Fibroblast of skin of scalp (primary cell): ENCODE measurements at regions not wholly inside any gene's neighbourhood (a gene's known extent, or its start where the extent isn't known, plus 50 kb on each side); places are given as distances from the start of the nearest gene placed in this dataset.
"Not testable (repeated sequence)": the region's sequence is repeated elsewhere in the genome, so short reads cannot be mapped to it uniquely, and the experiment has no call there.

Source experiments
- DNase-seq: peaks from one replicate; pipeline ENCODE4 v3.0.0-alpha.2; 2013

DNA sequence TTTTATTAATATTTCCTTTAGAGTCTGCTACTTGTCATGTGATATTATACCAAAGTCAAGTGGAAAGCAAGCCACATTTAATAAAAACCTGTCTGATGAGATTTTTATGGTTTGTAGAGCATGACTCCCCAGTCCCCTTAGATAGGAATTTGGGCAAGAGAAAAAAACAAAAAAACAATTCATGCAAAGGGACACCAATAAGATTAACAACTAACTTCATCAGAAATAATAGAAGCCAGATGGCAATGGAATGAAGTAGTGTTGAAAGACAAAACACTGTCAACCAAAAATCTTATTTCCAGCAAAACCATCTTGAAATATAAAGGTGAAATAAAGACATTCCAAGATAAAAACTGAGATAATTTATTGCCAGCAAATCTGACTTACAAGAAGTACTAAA lies 228.8 kb upstream of the SGCG start:
- not testable (repeated sequence) for DNase-seq

DNA sequence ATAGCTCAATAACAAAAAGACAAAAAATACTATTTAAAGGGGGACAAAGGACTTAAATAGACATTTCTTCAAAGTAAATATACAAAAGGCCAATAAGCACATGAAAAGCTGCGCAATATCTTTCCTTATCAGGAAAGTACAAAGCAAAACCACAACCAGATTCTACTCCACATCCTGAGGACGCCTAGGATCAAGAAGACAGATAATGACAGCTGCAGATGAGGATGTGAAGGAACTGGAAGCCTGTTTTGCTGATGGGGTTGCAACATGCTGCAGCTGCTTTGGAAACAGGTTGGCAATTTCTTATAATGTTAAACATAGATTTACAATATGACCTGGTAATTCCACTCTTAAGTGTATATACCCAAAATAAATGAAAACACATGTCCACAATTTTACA lies 225.6 kb upstream of the SGCG start:
- DNase-seq: not testable (repeated sequence)

DNA sequence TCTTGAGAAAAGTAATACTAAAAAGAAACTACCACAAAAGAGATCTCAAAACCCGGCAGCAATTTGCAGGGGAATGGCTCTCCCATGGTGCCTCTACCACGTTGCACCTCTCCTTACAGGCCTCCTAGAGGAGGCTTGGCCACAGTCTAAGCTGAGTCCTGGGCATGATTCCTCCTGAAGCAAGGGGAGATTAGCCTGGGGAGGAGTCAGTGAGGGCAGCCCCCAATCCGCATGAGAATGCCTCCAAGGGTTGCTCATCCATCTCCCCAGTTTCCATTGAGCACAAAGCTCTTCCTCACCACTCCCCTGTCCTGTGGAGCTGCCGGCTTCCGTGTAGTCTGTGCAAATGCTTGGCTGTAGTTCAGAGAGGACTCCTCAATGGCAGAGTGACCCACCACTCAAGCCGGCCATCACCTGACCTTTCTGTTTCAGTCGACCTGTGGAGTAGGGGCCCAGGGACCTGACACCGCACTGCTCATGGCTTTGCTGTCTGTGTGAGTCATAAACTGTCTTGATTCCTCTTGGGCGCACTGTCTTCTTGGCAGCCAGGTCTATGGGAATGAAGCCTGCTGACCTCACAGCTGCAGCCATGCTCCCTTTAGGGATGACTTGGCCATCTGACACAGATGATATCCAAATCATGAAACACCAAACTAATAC lies 224.2 kb upstream of the SGCG start:
- not testable (repeated sequence) for DNase-seq

DNA sequence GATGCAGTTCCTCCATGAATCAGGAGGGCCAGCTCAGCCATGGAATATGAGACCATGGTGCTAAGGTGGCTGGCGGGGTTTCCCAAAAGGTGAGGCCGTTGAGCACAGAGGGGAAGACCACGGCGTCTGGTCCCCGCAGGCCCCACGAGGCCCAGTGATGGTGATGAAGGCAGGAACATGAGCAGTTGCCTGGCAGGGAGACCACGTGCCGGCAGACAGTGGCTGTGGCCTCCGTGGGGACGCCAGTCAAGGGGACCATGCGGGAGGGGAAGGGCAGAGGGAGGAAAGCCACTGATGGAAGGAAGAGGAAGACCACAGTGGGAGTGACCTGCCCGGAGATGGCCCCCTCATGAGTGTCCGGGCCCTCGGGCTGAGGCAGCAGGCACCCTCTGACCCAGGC lies 220.9 kb upstream of the SGCG start:
- DNase-seq: not testable (repeated sequence)

DNA sequence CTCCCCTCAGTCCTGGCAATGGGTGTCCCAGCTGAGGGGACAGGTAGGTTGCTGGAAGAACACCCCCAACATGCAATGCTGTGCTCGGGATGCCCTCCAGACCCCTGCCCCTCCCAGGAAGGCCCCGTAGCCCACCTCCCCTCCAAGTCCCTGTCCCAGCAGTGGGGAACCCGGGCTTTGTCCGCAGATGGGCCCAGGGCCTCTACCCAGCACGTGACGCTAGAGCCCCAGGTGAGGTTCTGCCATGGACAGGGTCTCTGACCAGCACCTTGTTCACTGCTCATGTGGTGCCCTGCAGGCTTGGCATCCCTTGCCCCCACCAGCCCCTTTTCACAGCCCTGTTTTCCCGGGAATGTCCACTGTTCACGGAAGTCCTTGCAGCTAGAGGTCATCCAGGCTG lies 220.0 kb upstream of the SGCG start:
- no peak for DNase-seq

DNA sequence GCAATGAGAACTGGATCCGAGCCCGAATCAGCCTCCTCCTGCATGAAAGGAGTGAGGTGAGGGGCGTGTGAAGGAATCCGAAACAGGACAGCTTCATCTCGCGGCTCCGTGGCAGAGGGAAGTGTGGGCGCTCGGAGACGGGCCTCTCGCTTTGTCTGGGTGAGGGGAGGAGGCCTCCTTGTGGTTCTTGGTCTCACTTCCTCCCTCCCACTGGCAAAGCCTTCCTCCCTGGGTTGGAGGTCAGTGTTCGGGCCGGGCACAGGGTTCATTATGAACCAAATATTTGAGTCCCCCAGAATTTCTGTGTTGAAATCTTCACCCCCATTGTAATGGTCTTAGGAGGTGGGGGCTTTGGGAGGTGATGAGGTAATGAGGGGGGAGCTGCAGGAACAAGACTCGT lies 219.4 kb upstream of the SGCG start:
- DNase-seq: not testable (repeated sequence)

DNA sequence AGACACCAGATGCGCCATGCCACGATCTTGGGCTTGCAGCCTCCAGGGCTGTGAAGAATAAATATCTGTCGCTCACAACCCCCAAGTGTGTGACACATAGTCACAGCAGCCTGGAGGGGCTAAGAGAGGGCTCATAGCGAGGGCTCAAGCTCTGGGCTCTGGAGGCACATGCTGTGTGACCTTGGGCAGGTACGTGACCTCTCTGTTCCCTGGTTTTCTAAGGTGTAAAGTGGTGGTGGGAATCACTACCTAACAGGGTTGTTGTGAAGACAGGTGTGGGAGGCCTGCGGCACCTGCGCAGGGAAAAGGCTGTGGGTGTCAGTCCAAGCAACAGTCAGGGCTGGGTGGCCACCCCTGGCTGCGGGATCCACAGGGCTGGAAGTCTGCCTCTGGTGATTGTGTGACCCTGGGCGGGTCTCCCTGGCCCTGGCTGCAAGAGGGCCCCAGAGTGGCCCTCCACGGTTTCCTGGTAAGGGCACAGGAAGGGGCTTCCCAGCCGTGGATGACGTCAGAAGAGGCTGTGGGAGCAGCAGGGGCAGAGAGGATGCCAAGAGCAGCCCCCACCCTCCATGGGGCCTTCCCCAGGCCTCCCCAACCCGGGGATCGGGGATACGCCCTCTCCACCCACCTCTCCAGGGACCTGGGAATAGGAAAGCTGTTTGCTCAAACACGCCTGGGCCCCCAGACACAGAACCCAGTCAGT lies 218.8 kb upstream of the SGCG start:
- DNase-seq: no peak

DNA sequence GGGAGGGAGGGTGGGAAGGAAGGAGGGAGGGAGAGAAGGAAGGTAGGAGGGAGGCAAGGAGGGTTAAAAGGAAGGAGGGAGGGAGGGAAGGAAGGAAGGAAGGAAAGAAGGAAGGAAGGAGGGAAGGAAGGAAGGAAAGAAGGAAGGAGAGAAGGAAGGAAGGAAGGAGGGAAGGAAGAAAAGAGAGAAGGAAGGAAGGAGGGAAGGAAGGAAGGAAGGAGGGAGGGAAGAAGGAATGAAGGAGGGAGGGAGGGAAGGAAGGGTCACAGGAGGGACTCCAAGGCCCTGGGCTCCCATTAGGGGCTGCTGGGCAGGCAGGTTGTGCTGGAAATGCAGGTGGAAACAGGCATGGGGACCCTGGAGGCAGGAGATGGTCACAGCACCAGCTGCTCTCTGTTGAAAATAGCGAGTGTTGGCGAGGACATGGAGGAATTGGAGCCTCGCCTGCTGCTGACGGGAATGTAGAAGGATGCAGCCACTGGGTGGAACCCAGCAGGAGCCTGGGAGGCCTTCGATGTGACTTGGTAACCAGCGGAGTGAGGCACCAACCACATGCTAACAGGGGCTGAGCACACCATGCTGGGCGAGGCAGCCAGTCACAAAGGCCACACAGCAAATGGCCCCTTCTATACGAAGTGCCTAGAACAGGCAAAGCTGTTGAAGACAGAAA lies 217.3 kb upstream of the SGCG start:
- DNase-seq: not testable (repeated sequence)

DNA sequence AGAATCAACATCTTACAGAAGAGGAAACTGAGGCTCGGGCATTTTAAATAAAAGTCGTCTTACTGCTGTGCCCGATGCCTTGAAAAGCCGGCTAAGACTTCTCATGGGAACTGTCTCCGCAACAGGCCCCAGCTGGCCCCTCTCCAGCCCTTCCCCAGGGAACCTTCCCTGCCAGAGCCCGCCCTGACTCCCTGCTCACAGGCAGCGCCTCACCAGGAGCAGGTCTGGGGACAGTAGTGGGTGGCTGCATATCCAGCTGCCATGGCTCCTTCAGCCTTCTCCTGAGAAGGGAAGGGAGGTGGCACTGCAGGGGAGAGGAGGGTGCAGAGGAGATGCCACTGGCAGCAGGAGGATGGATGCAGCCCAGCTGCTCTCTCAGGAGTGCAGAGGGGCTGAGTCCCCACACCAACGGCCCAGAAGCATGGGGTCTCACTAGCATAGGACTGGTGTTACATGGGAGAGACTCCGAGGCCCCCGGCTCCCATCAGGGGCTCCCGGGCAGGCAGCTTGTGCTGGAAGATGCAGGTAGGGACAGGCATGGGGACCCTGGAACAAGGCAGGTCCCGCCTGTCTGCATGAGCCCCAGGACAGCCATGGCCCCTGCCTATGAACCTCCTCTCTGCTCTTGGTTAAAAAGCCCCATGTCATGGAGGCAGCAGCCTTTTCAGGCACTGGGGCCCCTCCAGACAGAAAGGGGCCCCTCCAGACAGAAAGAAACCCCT lies 216.4 kb upstream of the SGCG start:
- DNase-seq: no peak

DNA sequence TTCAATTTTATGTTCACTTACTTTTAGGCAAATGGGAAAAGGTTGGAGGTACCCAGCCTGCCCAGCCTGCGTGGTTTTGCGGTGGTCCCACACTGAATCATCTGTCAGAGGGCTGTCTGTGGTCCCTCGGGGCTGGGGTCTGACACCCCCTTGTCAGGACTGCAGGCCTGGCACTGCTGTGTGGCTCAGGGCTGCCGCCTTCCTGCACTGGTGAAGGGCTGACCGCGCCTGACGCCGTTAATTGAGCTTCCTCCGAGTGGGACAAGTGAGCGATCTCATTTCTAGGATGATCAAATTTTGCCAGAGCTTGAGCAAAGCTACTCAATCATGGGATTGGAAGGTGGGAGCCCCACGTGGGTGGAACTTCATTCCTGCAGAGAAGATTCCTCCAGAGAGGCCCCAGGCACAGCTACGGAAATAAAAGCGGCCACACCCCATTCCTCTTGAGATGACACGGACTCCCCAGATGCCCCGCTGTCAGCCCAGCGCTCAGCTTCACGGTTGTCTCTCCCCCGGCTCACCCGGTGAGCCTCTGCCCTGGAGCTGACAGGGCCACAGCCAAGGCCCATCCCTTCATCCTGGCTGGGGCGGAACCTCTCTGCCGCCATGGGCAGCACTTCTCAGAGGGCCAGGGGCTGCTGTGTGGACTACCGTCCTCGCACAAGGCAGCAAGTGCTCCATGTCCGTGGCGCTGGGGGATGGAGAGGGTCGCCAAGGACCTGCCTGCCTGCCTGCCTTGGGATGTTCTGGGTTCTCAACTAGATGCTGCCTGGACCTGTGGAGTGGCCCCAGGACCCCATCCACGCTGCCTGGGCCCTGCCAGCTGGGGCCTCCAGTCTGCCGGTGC lies 215.5 kb upstream of the SGCG start:
- peak; percentile 36 for DNase-seq

DNA sequence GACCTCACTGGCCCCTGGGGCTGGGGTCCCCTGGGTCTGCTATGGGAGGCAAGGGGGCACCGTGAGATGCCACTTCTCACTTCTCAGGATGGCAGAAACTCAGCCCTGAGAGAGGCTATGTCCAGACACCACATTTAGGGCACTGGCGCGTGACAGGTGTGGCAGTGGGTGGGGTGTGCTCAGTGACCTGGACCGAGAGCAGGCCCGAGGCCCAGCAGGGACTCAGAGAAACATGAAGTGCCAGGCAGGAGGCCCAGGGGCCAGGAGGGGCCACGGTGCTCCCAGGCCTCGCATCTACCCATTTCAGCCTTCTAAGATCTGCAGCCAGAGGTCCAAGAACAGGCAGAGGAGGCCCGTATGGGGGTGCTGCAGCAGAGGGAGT lies 214.9 kb upstream of the SGCG start:
- DNase-seq: not testable (repeated sequence)

DNA sequence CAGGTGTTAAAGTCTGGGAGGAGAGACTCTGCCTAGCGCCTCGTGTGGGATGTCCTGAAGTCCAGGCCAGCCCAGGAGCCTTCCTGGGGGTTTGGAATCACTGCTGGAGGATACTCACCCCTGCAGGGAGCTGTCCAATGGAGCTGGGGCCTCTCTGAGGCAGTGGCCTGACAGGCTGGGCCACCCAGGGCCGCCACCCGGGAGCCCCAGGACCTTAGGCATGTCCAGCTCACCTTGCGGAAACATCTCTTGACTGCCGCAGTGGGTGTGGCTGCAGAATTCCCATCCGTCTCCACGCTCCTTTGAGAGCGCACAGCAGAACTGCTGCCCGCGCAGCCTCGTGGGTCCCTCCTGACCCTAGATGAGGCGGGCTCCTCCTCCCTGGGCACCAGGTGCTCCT lies 214.0 kb upstream of the SGCG start:
- DNase-seq: not testable (repeated sequence)

DNA sequence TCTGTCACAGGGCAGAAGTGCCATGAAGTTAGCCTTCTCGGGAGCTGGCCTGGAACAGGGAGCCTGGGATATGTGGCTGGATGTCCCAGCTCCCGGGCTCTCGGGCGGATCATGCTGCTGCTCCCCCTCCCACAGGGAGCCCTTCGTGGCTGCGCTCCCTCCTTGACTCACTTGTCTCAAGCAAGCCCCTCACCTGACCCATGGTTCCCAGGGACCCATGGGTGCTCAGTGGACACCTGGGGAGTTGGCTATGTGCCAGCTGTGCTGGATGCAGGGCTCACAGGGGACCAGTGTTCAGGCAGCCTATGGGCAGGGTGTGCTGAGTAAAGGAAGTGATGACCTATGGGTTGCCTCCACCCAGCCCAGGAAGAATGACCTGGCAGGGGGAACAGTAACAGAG lies 213.1 kb upstream of the SGCG start:
- DNase-seq: no peak

DNA sequence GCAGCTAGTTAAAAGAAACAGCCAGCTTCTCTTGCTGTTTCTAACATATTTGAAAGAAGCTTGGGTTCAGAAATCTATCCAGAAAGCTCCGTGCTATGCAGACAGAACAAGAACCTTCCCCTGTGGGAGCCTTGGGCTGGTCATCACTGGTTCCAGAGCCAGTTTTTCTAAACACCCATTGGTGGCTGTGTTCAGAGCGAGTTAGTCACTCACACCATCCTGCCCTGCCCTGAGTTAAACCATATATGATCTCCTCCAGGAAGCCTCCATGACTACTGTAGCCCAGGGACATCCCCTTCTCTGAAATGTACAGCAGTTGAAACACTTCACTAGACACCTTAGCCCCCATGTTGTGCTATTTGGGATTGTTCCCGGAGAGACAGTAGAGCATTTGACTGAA lies 200.8 kb upstream of the SGCG start:
- no peak for DNase-seq

DNA sequence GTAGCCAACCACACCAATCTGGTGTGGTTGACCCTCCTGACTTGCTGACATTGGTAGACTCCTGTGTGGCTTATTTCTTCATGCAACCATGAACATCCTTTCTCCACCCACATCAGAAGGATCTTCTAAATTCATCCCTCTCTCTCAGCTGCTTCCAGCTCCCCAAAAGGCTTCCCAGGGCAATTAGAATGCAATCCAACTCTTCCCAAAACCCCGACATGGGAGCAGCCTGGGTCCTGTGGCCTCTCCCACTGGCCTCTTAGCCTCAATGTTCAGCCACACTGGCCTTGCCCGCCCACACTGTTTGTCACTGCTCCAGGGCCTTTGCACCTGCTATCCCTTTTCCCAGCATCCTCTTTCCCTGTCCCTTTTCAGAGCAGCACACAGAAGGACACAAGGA lies 199.8 kb upstream of the SGCG start:
- no peak for DNase-seq

DNA sequence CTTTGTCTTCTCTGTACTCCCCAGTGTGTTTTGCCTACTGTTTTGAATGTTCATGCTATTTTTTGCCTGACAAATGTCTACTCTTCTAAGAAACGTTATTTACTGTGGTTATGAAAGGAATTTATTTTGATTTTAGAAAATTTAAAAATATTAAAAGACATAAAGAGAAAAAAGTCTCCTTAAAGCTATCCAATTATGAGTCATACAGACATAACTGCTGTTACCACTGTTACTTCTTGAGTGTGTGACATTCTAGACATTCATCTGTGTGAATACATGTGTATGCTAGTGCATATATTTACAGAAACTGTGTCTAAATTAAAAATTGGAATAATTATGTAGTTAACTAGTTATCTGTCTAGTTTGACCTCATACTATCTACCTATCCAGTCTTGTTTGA lies 187.6 kb upstream of the SGCG start:
- no peak for DNase-seq

DNA sequence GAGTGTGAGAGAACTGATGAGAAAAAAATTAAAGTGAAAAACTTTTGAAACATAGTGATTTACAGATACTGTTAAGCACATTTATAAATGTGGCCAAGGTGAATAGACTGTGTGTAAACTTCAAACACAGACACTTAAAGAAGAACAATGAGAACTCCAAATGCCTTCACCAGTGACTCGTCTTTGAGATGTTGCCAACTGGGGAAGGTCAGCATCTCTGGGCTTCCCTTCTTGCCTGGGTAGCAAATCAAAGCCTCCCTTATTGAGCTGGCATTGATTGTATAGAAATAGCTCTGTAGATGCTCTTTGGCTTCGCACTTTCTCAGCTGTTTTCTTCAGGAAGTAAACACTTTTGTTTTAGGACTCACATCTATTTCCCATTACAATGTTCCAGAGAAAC lies 177.3 kb upstream of the SGCG start:
- DNase-seq: no peak

DNA sequence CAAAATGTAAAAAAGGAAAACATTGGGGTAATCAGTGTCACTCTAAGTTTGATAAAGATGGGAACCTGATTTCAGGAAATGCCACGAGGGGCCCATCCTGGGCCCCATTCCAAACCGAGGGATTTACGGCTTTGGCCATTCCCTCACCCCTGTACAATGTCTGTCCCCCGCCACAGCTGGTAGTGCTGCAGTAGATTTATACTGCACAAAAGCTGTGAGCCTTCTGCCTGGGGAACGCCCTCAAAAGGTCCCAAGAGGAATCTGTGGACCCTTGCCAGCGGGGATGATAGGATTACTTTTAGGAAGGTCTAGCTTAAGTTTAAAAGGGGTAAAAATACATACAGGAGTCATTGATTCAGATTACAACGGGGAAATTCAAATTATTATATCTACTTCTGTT lies 173.4 kb upstream of the SGCG start:
- DNase-seq: peak; percentile 10

DNA sequence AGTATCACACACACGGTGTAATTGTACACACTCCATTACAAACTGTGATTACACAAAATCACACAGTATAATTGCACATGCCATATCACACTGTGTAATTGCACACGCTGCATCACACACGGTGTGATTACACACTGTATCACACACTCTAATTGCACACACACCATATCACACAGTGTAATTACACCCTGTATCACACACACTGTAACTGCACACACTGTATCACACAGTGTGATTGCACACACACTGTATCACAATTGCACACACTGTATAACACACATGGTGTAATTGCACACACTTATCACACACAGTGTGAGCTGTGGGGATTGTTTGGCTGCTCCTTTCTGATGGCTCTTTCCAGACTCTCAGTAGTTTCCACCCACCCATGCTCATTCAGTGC lies 162.6 kb upstream of the SGCG start:
- no peak for DNase-seq

DNA sequence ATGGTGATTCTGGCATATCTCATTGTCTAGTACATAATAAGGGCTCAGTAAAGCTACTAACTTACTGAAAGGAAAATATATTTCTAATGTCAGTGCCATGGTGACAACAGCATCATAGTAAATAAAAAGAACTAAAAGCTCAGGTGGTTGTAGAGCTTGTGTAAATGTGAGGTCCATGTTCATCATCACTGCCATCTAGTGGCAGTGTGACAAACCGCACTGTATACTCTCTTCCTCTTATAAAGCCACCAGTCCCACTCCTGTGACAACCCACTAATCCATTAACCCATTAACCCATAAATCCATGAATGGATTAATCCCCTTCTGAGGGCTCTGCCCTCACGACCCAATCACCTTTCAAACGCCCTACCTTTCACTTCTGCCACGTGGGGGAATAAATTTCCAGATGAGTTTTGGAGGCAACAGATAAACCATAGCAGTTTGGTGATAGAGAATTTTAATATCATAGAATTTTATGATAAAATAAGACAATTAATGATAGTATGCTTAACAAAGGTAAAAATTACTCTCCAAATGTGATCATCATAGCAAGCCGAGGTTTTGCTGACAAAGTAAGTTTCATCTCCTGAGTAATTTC lies 160.4 kb upstream of the SGCG start:
- peak; percentile 51 for DNase-seq

DNA sequence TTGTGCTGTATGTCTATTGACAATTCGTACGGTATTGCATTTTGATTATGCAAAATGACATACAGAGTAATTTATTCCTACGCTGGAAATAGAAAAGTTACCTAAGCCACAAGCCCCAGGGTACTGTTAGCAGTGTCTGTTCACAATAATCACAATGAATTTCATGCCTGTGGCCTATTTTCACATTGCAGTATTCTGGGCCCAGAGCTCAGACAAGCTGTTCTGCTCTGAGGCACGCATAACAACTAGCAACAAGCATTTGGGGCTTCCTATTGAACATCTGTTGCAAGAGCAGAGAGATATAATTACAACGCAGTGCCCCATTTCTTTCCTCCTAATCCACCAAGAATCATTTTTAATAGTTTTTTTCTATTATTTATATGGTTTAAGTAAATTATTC lies 158.9 kb upstream of the SGCG start:
- no peak for DNase-seq

DNA sequence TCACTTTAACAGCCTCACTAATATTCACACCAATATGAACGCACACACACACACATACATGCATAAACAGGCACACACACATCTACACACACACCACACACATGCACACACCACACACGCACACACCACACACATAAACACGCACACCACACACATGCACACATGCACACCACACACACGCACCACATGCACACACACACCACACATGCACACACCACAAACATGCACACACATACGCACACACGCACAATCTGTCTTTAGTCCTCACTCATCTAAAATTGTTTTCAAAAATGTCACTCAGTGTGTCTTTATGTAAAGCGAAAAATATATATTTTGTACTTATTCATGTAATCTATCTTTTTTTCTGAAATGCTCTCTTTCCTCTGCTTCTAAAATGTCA lies 158.1 kb upstream of the SGCG start:
- DNase-seq: no peak
